OCI-LY7 (cell line): ENCODE measurements at regions not wholly inside any gene's neighbourhood (a gene's known extent, or its start where the extent isn't known, plus 50 kb on each side); places are given as distances from the start of the nearest gene placed in this dataset.

Source experiments
- CTCF ChIP-seq: fragments of 200-600 bp; sonication (generic); conservative IDR thresholded peaks from 2 replicates; pipeline ENCODE4 v1.5.1; 2014; ENCODE audit warnings: mild to moderate bottlenecking, antibody characterized with exemption, low read length, moderate library complexity, mixed read lengths
- EZH2phosphoT487 ChIP-seq: fragments of 200-600 bp; sonication (generic); IDR thresholded peaks from 2 replicates; pipeline ENCODE4 v1.6.1; 2018; ENCODE audit warnings: low read depth, borderline replicate concordance, mild to moderate bottlenecking, mixed run types, antibody characterized with exemption, low read length, moderate library complexity, mixed read lengths

- TF ChIP-seq CTCF: no peak
- TF ChIP-seq EZH2phosphoT487: no peak
These were observed 246.6 kb upstream of the REG3G start for GRCh38 chr2:78778756-78779510.
